Right atrium auricular region (tissue), 2 donors: ENCODE measurements at regions not wholly inside any gene's neighbourhood (a gene's known extent, or its start where the extent isn't known, plus 50 kb on each side); places are given as distances from the start of the nearest gene placed in this dataset.

ENCODE experiments used
- DNase-seq: peaks from one replicate; pipeline ENCODE4 v3.0.0-alpha.2; 2019; ENCODE audit warnings: low spot score
- H3K27ac ChIP-seq, 2 donors: fragments of 200-600 bp; sonication (generic); 1 replicate in 1 of 2; 2 replicates in 1 of 2; pipeline ENCODE4 v1.5.1; 2016 to 2019
- H3K27me3 ChIP-seq, 2 donors: fragments of 200-600 bp; sonication (generic); one replicate each; pipeline versions ENCODE4 v1.5.1 to v1.6.0; 2017 to 2019
- H3K36me3 ChIP-seq: fragments of 200-600 bp; sonication (generic); one replicate; pipeline ENCODE4 v1.5.1; 2016
- H3K4me1 ChIP-seq, 2 donors: fragments of 200-600 bp; sonication (generic); one replicate each; pipeline versions ENCODE4 v1.5.1 to v1.6.0; 2017 to 2019
- H3K4me3 ChIP-seq, 2 donors: fragments of 200-600 bp; sonication (generic); 1 replicate in 1 of 2; 2 replicates in 1 of 2; pipeline ENCODE4 v1.5.1; 2017 to 2019; ENCODE audit warnings: mild to moderate bottlenecking in 1 of 2, moderate library complexity in 1 of 2
- H3K9me3 ChIP-seq, 2 donors: fragments of 200-600 bp; sonication (generic); one replicate each; pipeline ENCODE4 v1.5.1; 2019
- CTCF ChIP-seq, 2 donors: fragments of 200-600 bp; sonication (generic); IDR thresholded peaks; one replicate each; pipeline ENCODE4 v1.5.1; 2019; ENCODE audit warnings: antibody characterized with exemption in 2 of 2

DNA sequence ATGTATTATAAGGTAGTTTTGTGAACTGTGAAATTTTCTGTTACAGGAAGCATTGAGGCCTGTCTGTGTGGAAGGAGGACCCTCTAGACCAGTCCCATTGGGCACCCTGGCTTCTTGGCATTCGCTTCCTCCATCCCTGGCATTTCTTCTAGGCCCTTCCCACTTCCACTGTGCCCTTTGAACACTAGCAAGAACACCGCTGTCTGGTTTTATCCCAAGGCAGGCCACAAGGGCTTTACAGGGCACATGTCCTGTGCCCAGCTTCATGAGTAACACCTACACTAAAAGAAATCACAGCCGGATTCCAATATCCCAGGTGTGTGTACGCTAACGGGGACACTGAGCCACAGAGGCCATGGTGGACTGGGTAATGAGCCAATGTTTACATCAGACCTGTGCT, 99.8 kb downstream of the ADRB2 start:
- H3K36me3 ChIP-seq: no peaks in the 10 kb centered on the region
- H3K4me3 ChIP-seq: no peak overlapping the region
- H3K27me3 ChIP-seq: no peaks in the 10 kb centered on the region
- H3K27ac ChIP-seq: no peak overlapping the region
- no peak for TF ChIP-seq CTCF (IDR thresholded peaks at IDR 0.05)
- DNase-seq: no peak
- no peaks in the 10 kb centered on the region for H3K4me1 ChIP-seq
- no peaks in the 10 kb centered on the region for H3K9me3 ChIP-seq

DNA sequence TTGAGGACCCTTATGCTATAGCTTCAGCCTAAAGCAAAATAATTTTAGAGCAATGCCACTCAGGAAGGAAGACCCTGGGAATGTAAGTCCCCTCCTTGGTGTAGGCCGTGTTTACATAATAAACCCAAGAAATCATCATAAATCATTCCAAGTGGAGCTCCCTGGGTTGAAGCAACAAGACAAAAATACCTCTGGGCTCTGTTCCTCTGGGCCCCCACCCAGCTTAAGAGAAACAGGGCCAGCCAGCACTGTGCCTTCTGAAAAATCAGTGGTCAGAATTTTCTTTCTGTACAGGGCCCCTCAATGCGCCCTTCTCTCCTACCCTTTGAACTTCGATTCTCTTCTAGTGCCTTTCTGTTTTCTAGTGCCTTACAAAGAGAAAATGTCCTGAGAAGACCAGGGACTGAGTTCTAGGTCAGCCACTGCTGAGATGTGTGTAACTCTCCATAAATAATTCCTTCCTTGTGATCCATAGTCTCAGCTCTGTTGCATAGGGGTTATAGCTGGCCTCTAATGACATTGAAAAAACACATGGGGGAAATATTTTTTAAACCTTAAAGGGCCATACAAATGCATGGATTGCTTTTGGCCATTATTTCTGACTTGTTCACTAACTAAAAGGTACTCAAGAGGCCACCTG, 101.0 kb downstream of the ADRB2 start:
- Histone ChIP-seq H3K4me3 (no peak overlapping the region), H3K36me3 (no peaks in the 10 kb centered on the region), H3K4me1 (no peaks in the 10 kb centered on the region), H3K27me3 (no peaks in the 10 kb centered on the region), H3K9me3 (no peaks in the 10 kb centered on the region), H3K27ac (no peak overlapping the region)
- TF ChIP-seq CTCF (IDR thresholded peaks at IDR 0.05): no peak
- no peak for DNase-seq

- no peak for DNase-seq
- Histone ChIP-seq H3K9me3 (no peaks in the 10 kb centered on the region), H3K4me3 (no peak overlapping the region), H3K27ac (no peak overlapping the region), H3K36me3 (no peaks in the 10 kb centered on the region), H3K4me1 (no peaks in the 10 kb centered on the region), H3K27me3 (no peaks in the 10 kb centered on the region)
- TF ChIP-seq CTCF (IDR thresholded peaks at IDR 0.05): no peak
Measured at GRCh38 chr5:148928141-148928540, 101.7 kb downstream of the ADRB2 start.

GRCh38 chr5:148931453-148932057, 105.1 kb downstream of the ADRB2 start:
- H3K27me3 ChIP-seq: no peaks in the 10 kb centered on the region
- no peaks in the 10 kb centered on the region for H3K9me3 ChIP-seq

DNA sequence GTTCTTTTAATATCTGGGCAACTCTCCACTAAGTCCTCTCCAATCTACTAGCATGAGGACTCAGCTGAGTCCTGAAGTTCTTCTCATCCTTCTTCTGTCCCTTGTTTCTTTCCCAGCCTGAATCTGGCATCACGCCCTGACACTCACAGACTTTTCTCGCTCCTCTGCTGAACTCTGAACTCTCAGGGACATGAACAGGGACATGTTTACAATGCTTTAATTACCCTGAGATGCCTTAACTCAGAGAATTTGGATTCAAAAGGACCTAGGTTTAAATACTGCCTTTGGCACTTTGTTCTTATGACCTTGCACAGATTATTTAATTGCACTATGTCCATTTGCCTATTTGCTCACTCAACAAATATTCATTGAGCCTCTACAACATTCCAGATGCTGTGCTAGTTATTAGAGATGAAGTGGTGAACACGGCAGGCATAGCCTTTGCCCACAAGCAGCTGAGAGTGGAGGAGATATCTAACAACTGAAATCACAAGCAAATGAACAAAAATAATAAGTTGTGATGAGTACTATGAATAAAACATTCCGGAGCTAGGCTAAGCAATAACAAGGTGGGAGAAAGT, 106.0 kb downstream of the ADRB2 start:
- Histone ChIP-seq H3K27ac (no peak overlapping the region), H3K4me1 (no peaks in the 10 kb centered on the region), H3K36me3 (no peaks in the 10 kb centered on the region), H3K9me3 (no peaks in the 10 kb centered on the region), H3K27me3 (no peaks in the 10 kb centered on the region), H3K4me3 (no peak overlapping the region)
- no peak for DNase-seq
- no peak for TF ChIP-seq CTCF (IDR thresholded peaks at IDR 0.05)

More at GRCh38 chr5:148931453-148932057, 105.1 kb downstream of the ADRB2 start:
- Histone ChIP-seq H3K4me1 (no peaks in the 10 kb centered on the region), H3K27ac (no peak overlapping the region), H3K4me3 (no peak overlapping the region), H3K36me3 (no peaks in the 10 kb centered on the region)
- no peak for TF ChIP-seq CTCF (IDR thresholded peaks at IDR 0.05)
- no peak for DNase-seq
